Spleen (tissue), 11 donors: ENCODE measurements at regions not wholly inside any gene's neighbourhood (a gene's known extent, or its start where the extent isn't known, plus 50 kb on each side); places are given as distances from the start of the nearest gene placed in this dataset.
"Not testable (repeated sequence)": the region's sequence is repeated elsewhere in the genome, so short reads cannot be mapped to it uniquely, and the experiment has no call there.

ENCODE experiments used
- DNase-seq: peaks from one replicate; pipeline ENCODE4 v3.0.0-alpha.2; 2020
- H3K27ac ChIP-seq, 8 donors: fragments of 200-600 bp; sonication (generic) in 7 of 8; 1 replicate in 4 of 8; 2 replicates in 4 of 8; pipeline versions ENCODE4 v1.5.0 to v1.8.0; 2016 to 2021; ENCODE audit warnings: inconsistent platforms in 4 of 8, mild to moderate bottlenecking in 4 of 8, moderate library complexity in 1 of 8
- H3K27me3 ChIP-seq, 7 donors: fragments of 200-600 bp; sonication (generic) in 6 of 7; replicated peaks in 1 of 7; 1 replicate in 4 of 7; 2 replicates in 3 of 7; pipeline versions ENCODE4 v1.5.0 to v1.8.0; 2016 to 2021; ENCODE audit warnings: inconsistent platforms in 3 of 7, mild to moderate bottlenecking in 1 of 7
- H3K36me3 ChIP-seq, 6 donors: fragments of 200-600 bp; sonication (generic) in 5 of 6; 1 replicate in 4 of 6; 2 replicates in 2 of 6; pipeline versions ENCODE4 v1.5.0 to v1.8.0; 2016 to 2021; ENCODE audit warnings: inconsistent platforms in 2 of 6
- H3K4me1 ChIP-seq, 6 donors: fragments of 200-600 bp; sonication (generic) in 5 of 6; 1 replicate in 3 of 6; 2 replicates in 3 of 6; pipeline versions ENCODE4 v1.5.0 to v1.8.0; 2016 to 2021; ENCODE audit warnings: inconsistent platforms in 3 of 6
- H3K4me3 ChIP-seq, 8 donors: fragments of 200-600 bp; sonication (generic) in 7 of 8; 1 replicate in 4 of 8; 2 replicates in 4 of 8; pipeline versions ENCODE4 v1.5.0 to v1.8.0; 2016 to 2021; ENCODE audit warnings: inconsistent platforms in 4 of 8, mild to moderate bottlenecking in 4 of 8, moderate library complexity in 2 of 8
- H3K9me3 ChIP-seq, 8 donors: fragments of 200-600 bp; sonication (generic) in 7 of 8; 1 replicate in 4 of 8; 2 replicates in 4 of 8; pipeline versions ENCODE4 v1.5.0 to v1.8.0; 2016 to 2021; ENCODE audit warnings: inconsistent platforms in 4 of 8
- CTCF ChIP-seq, 11 experiments: fragments of 200-600 bp in 7 of 11; fragments of 450-650 bp in 4 of 11; sonication (generic) in 4 of 11; IDR thresholded peaks in 8 of 11; conservative IDR thresholded peaks in 3 of 11; 1 replicate in 7 of 11; 2 replicates in 4 of 11; pipeline versions ENCODE4 v1.4.0 to v1.8.0; 2016 to 2021; ENCODE audit warnings: antibody characterized with exemption in 11 of 11, inconsistent platforms in 4 of 11, mild to moderate bottlenecking in 1 of 11
- POLR2A ChIP-seq, 3 donors: fragments of 450-650 bp; IDR thresholded peaks; one replicate each; pipeline ENCODE4 v1.5.1; 2017; ENCODE audit warnings: antibody characterized with exemption in 3 of 3, mild to moderate bottlenecking in 1 of 3
- POLR2AphosphoS5 ChIP-seq, 3 donors: sonication (generic); formaldehyde crosslinking; IDR thresholded peaks; one replicate each; pipeline ENCODE4 v1.5.1; 2017; ENCODE audit warnings: antibody characterized with exemption in 3 of 3
- WGBS, 5 donors: extraction: QIAGEN DNeasy Blood & Tissue Kit in 3 of 5; methylation state at CpG; one replicate each; pipeline versions ENCODE4 v1.1.5 to v1.1.7; 2013 to 2018; 5-methylcytosine and 5-hydroxymethylcytosine counted together
- intact Hi-C: fragments of 100-400 bp; cut with DNase I; formaldehyde crosslinking; loops from one replicate; pipeline ENCODE4 v1.15.0; 2023; ENCODE audit warnings: low total_unique reads
- donor health status: healthy with polysubstance abuse.
- donor health status: DM: no; HTN: no; CAD: no; lungs with moderate emphysema.
- donor health status: DM: no; HTN: no; CAD: no.
- donor health status: Bipolar disorder and iron deficiency.
- donor health status: healthy.
- donor health status: DM: no; HTN: no; CAD: no.
- donor health status: DM: yes; HTN: yes; CAD: no.

- H3K4me3 ChIP-seq: no peak overlapping the region
- 87 to 98% (median 92%) methylated on average over 3 of the region's 3 CpGs for WGBS, 5 donors
- H3K27ac ChIP-seq: no peak overlapping the region
- DNase-seq: no peak
- H3K27me3 ChIP-seq: no peaks in the 10 kb centered on the region
- intact Hi-C loops: no loop called here
- no peaks in the 10 kb centered on the region for H3K4me1 ChIP-seq
- H3K9me3 ChIP-seq: peaks cover 0 to 15% (median 2%) of the 10 kb centered on the region in 8 donors
- TF ChIP-seq POLR2AphosphoS5 (IDR thresholded peaks at IDR 0.05) (no peak), CTCF (IDR thresholded peaks at IDR 0.05 in 8 of 11, conservative IDR thresholded peaks at IDR 0.05 in 3 of 11) (no peak), POLR2A (IDR thresholded peaks at IDR 0.05) (no peak)
- no peaks in the 10 kb centered on the region for H3K36me3 ChIP-seq
Observed at GRCh38 chr3:106359692-106360091, 490.9 kb upstream of the CBLB start.

- WGBS, 5 donors: 73 to 100% (median 93%) methylated on average over 1 of the region's 1 CpG
- H3K4me1 ChIP-seq, H3K27me3 ChIP-seq, H3K4me3 ChIP-seq, H3K36me3 ChIP-seq, DNase-seq, H3K27ac ChIP-seq, intact Hi-C loops: not testable (repeated sequence)
- peaks cover 0 to 15% (median 2%) of the 10 kb centered on the region in 8 donors for H3K9me3 ChIP-seq
Observed at GRCh38 chr3:106360901-106361300, 492.1 kb upstream of the CBLB start.

- WGBS, 5 donors: 87 to 100% (median 100%) methylated on average over 1 of the region's 1 CpG
- Histone ChIP-seq H3K4me1 (no peaks in the 10 kb centered on the region), H3K36me3 (no peaks in the 10 kb centered on the region), H3K9me3 (peaks cover 0 to 15% (median 2%) of the 10 kb centered on the region in 8 donors), H3K27me3 (no peaks in the 10 kb centered on the region), H3K27ac (no peak overlapping the region), H3K4me3 (no peak overlapping the region)
- intact Hi-C loops: no loop called here
- no peak for DNase-seq
- TF ChIP-seq POLR2AphosphoS5 (IDR thresholded peaks at IDR 0.05) (no peak), CTCF (IDR thresholded peaks at IDR 0.05 in 8 of 11, conservative IDR thresholded peaks at IDR 0.05 in 3 of 11) (no peak), POLR2A (IDR thresholded peaks at IDR 0.05) (no peak)
Observed at GRCh38 chr3:106364477-106364876, 495.7 kb upstream of the CBLB start.

- Histone ChIP-seq H3K27me3 (no peaks in the 10 kb centered on the region), H3K27ac (no peak overlapping the region), H3K4me1 (no peaks in the 10 kb centered on the region), H3K36me3 (no peaks in the 10 kb centered on the region), H3K9me3 (peaks cover 0 to 15% (median 2%) of the 10 kb centered on the region in 8 donors), H3K4me3 (no peak overlapping the region)
- no peak for TF ChIP-seq POLR2AphosphoS5 (IDR thresholded peaks at IDR 0.05)
- no peak for TF ChIP-seq POLR2A (IDR thresholded peaks at IDR 0.05)
- no peak for TF ChIP-seq CTCF (IDR thresholded peaks at IDR 0.05 in 8 of 11, conservative IDR thresholded peaks at IDR 0.05 in 3 of 11)
- intact Hi-C loops: no loop called here
- no peak for DNase-seq
- WGBS, 5 donors: 78 to 100% (median 83%) methylated on average over 1 of the region's 1 CpG
Observed at GRCh38 chr3:106365061-106365691, 496.4 kb upstream of the CBLB start.

- Histone ChIP-seq H3K27ac (no peak overlapping the region), H3K4me1 (no peaks in the 10 kb centered on the region), H3K4me3 (no peak overlapping the region), H3K9me3 (peaks cover 0 to 15% (median 2%) of the 10 kb centered on the region in 8 donors), H3K27me3 (no peaks in the 10 kb centered on the region), H3K36me3 (no peaks in the 10 kb centered on the region)
- intact Hi-C loops: no loop called here
- no peak for TF ChIP-seq POLR2A (IDR thresholded peaks at IDR 0.05)
- TF ChIP-seq POLR2AphosphoS5 (IDR thresholded peaks at IDR 0.05): no peak
- no peak for TF ChIP-seq CTCF (IDR thresholded peaks at IDR 0.05 in 8 of 11, conservative IDR thresholded peaks at IDR 0.05 in 3 of 11)
- DNase-seq: no peak
Observed at GRCh38 chr3:106366352-106366751, 497.5 kb upstream of the CBLB start.
